ENCODE measurements at regions not wholly inside any gene's neighbourhood (a gene's known extent, or its start where the extent isn't known, plus 50 kb on each side); places are given as distances from the start of the nearest gene placed in this dataset.
"Not testable (repeated sequence)": the region's sequence is repeated elsewhere in the genome, so short reads cannot be mapped to it uniquely, and the experiment has no call there.

- DNase-seq = not testable (repeated sequence)
Measured at GRCh38 chr21:18834121-18834520, 430.5 kb upstream of the TMPRSS15 start.

DNA sequence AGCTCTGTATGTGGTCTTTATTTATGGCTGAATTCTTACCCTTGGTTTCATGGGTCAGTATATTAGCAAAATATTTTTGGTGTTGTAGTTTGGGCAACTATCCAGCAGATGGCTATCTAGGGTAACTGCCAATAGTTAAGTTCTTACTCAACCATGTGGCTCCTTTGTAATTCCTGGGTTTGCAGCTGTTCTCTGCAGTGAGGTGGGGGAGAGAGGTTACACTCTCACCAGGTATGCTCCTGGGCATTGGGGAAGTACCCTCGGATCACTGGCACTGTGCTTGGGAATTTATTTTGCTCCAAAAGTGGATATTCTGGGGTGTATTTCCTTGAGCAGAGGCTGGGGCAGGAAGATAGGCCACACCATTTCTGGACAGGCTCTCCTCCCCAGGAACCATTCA is 436.7 kb upstream of the TMPRSS15 start:
- no peak for DNase-seq

- not testable (repeated sequence) for DNase-seq
Measured at GRCh38 chr21:18857606-18858005, 454.0 kb upstream of the TMPRSS15 start.

- no peak for DNase-seq
Measured at GRCh38 chr21:18869104-18869503, 465.5 kb upstream of the TMPRSS15 start.

DNA sequence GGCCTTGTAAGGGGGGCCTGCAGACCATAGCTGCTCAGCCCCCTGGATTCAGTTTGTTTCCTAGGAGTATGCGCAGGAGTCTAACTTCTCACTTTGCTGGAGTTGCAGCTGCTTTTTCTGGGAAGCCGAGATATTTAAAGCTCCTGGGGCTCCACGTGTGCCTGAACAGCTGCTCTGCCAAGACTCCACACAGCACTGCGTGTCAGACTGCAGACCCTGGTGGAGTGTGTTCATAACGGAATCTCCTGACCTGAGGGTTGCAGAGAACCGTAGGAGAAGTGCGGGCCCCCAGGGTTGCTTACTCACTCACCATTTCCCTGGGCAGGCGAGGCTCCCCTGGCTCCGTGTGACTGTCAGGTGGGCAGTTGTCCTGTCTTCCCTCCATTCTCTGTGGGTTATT is 474.3 kb upstream of the TMPRSS15 start:
- DNase-seq = no peak

GRCh38 chr21:18887922-18888602 is 484.5 kb upstream of the TMPRSS15 start:
- no peak for DNase-seq

GRCh38 chr21:18893406-18893805 is 489.8 kb upstream of the TMPRSS15 start:
- no peak for DNase-seq

GRCh38 chr21:18894387-18894786 is 490.8 kb upstream of the TMPRSS15 start:
- no peak for DNase-seq

DNA sequence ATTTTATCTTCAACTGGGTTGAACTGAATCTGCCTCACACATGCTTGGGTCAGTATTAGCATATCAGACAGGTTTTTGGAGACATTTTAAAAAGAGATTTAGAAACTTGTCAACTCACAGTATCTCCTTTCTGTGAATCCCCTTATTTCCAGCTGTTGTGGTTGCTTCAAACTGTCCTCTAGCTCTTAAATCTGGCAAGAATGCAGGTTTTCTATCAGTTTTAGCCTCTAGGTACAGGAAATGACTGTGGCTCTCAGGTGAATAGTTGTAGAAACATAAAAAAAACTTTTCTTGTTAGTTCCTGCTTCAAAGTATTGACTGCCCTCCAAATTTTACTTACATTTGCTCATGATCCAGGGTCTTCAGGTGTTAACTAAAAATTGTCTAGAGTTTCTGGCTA is 495.7 kb upstream of the TMPRSS15 start:
- DNase-seq = no peak

DNA sequence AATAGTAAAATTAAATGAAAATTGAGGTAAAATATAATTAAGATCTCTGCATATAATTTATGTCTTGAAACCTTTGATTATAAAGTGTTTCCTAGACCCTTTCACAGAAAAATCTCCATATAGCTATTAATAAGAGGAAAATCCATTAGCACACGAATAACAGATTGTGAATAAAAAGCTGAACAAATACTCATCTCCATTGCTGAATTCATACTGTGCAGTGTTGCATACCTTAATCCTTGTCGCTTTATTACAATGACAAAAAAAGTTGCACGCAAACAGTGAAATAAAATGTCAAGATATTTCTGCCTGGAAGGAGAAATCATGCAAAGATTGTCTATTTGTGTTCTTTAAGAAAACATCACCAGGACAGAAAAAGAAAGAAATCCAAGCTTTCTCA is 499.1 kb upstream of the TMPRSS15 start:
- DNase-seq = no peak

DNA sequence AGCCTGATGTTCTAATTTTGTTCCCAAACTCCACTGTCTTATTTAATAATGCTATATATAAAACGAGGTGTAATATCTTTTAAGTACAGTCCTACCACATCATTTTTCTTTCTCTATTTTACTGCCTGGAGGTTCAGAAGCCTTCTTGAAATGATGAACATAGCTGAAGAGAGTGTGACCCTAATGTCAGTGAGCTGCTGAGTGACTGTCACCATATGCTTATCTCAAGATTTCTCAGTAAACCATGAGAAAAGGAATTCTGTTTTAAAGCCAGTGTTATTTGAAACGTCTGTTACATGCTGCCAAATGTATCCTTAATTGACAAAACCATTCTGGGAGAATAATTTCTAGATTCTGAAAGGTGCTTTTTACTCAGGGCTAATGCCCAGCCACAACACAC is 503.5 kb upstream of the TMPRSS15 start:
- no peak for DNase-seq

DNA sequence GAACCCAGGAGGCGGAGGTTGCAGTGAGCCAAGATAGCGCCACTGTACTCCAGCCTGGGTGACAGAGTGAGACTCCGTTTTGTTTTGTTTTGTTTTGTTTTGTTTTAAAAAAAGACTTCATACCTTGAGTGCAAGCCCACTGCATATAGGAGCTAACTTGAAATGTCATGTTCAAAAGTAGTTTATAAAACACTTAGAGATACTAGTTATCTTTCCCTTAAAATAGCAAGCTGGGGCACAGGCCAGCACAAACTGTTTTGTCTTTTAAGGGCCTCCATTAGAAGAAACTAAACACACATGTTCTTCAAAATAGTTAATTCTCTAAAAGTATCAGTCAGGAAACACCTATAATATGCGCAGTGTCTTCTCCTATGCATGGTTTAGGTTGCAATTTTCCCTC is 505.1 kb upstream of the TMPRSS15 start:
- no peak for DNase-seq

GRCh38 chr21:18913914-18914313 is 510.3 kb upstream of the TMPRSS15 start:
- no peak for DNase-seq

DNA sequence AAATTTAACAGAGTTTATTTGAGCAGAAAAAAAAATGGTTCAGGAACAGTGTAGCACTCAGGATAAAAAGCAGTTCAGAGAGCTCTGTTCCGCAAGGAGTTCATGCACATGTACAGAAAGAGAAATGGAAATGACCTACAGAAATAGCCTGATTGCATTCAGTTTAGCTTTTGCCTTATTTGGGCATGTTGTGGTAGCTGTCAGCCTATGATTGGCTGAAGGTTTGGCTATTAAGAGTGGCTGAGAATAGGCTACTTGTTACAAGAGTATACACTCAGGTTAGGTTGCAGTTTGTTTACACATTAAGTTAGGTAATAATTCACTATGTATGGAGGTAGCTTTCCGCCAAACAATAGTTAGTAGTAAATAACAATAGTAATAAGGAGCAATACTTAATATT is 511.0 kb upstream of the TMPRSS15 start:
- DNase-seq = no peak

DNA sequence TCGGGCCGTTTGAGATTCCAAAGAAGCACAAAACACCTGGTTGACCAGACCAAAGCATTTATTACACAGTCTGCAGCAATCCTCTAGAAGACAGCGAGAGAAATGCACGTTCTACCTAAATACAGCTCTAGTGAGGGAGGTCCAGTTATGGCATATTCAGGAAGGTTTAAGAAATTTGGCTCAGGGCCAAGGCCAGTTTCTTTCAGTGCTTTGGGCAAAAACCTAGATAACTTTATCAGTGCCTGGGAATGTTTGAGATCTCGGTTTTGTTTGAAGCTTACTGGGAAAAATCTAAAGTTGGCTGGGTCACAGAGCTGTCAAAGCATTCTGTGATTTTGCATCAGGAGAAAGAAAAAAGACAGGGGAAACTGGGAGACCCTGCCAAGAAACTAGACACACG is 514.0 kb upstream of the TMPRSS15 start:
- no peak for DNase-seq

GRCh38 chr21:18931237-18931636 is 527.7 kb upstream of the TMPRSS15 start:
- DNase-seq = no peak

DNA sequence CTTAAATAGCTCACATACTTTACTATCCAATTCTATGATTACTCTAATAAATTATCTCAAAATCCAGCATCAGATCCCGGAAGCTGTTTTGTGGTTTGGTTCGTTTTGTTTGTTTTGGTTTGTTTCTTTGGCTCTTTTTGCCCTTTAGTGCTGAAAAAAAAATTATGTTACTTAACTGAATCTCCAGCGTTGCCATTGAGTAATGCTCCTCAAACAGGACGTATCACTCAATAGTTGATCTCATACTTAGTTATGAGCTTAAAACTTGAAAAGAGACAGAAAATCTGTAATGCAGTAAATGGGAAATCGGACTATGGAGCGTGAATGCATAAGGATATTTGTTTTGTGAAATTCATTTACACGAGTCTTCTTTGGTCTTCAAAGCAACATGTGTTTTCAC is 533.8 kb upstream of the TMPRSS15 start:
- no peak for DNase-seq

GRCh38 chr21:18940791-18941190 is 537.2 kb upstream of the TMPRSS15 start:
- DNase-seq = no peak

- no peak for DNase-seq
Measured at GRCh38 chr21:18950045-18950740, 546.6 kb upstream of the TMPRSS15 start.

DNA sequence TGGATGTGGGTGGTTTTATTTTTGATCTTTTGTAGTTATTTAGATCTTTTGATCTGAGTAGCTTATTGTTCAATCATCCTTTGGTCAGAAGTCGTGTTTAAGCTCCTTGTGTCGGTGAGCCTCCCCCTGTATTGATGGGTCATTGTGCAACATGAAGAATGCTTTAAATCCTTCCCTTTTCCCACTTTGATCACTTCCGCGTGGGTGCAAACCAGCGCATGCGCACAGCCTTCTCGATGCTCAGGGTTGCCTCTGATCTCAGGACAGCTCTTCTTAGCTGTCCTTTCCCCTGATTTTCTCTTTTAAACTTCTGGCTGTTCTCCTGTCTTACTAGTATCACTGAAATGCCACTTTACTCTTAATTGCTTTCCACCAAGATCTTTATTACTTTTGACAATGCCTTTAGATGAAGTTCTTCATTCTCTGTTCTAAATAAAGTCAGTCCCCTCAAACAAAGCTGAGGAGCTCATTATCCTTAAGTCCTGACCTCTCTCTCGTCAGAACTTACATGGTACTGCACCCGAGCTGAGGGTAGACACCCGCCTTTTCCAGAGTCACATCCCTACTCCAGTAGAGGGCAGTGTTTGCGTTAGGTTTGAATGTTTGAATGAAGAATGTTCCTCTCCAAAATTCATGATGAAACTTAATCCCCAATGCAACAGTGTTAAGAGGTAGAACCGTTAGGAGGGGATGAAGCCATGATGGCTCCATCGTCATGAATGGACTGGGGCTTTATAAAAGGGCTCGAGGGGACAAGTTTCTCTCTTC is 547.9 kb upstream of the TMPRSS15 start:
- no peak for DNase-seq

GRCh38 chr21:18954441-18954844 is 550.9 kb upstream of the TMPRSS15 start:
- no peak for DNase-seq

- DNase-seq = no peak
Measured at GRCh38 chr21:18959817-18960216, 556.2 kb upstream of the TMPRSS15 start.

DNA sequence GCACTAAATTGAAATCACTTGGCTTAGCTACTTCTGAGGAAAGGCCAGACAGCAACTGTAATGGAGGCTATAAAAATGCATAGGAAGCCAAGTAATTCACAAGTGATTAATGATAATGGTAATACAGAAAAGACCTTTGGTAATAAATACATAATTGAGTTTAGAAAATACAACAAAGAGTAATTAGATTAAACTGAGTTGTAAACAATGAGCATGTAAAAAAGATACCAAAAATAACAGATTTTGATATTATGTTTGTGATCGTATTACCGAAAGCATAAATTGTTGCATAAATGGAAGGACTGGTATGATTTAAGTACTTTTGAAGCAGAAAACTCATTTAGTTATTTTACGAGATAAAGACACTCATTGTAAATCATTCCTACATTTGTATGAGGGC is 556.7 kb upstream of the TMPRSS15 start:
- DNase-seq = no peak

GRCh38 chr21:18970416-18970815 is 566.8 kb upstream of the TMPRSS15 start:
- DNase-seq = no peak
